HUDEP-2 (cell line): ENCODE measurements at regions not wholly inside any gene's neighbourhood (a gene's known extent, or its start where the extent isn't known, plus 50 kb on each side); places are given as distances from the start of the nearest gene placed in this dataset.

Experiments
- DNase-seq, 76 experiments: peaks; one replicate each; lab custom pipeline; 2025; ENCODE audit not compliant: unreplicated experiment in 76 of 76; lab: John Stamatoyannopoulos, UW

DNA sequence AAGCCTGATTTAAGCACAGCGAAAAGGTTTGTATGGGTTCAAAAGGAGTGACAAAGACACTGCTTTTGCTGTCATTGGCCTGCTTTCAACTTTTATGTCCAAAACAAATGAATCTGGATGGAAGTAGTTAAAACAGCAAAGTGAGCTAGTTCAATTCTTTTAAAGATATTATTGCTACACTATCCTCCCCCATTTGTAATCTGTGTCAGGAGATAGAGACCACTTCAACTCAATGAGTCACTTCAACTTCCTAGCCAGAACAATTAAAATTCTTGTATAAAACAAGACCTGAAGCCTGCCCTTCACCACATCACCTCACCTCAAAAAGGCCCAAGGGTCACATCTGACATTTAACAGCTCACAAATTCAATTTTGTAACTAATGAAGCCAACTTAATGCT is 364.1 kb upstream of the LYPLAL1 start:
- DNase-seq, result no peak

DNA sequence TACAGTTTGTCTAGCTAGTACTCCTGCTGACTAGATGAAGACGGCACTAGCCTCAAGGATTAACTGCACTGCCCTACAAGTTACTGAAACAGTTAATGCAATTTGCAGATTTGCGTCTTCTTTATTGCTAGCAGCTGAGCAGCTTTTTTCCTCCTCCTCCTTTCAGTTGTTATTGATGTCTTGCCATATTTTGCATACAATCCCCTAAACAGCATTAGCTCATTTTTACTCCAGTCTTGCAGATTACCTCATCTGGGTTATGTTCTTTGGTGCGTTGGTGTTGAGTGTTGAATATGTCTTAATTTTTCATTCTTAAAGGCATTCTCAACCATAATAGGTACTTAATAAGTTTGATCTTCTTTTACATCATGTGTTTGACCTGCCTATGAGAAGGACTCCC is 363.4 kb upstream of the LYPLAL1 start:
- no peak for DNase-seq

DNA sequence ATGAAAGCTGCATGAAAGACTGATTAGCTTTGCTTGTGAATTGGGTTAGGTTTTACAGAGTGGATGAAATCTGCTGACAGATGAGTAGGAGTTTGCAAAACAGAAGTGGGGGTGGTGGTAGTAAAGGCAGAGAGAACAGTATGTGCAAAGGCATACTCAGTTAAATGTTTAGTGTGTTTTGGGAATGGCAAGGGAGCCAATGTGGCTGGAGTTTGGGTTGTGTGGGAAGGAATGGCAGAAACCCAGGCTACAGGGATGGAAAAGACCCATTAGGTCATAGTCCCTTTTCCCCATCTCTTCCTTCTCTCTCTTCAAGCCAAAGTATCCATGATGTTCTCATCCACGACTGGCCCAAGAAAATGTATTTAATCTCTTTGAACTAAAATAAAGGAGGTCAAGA is 362.2 kb upstream of the LYPLAL1 start:
- DNase-seq, result no peak

DNA sequence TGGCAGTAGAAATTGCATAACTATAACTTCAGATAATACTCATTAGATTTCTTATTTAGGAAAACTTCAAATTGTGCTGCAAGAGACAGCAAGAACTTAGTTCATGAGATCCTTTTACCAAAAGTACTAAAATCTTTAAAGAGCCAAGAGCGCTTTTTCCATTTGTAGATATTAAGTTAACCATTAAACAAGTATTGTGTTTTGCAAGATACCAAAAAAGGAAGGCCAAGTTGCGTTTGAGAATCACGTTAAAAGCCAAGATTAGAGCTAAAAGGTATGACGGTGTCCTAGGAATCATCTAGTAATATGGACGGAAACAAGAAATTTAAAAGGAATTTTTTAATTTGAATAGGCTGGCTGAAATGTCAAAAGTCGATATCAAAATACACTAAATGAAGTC is 361.3 kb upstream of the LYPLAL1 start:
- DNase-seq, result no peak

DNA sequence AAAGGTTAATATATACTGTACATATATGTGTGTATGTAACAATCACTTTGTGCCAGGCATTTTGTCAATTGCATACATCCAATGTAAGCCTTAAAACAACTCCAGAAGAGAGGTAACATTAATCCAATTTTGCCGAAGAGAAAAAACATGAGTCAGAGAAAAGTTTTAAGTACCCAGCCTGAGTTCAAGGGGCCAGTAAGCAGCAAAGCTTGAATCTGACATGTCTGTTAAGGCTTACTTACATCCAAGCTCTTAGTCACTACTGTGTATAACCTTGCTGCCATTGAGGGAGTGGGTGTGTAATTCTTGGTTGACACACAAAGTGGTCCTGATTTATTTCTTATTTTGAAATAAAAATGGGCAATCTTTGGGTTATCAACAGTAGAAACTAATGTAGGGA is 360.4 kb upstream of the LYPLAL1 start:
- DNase-seq, result no peak

DNA sequence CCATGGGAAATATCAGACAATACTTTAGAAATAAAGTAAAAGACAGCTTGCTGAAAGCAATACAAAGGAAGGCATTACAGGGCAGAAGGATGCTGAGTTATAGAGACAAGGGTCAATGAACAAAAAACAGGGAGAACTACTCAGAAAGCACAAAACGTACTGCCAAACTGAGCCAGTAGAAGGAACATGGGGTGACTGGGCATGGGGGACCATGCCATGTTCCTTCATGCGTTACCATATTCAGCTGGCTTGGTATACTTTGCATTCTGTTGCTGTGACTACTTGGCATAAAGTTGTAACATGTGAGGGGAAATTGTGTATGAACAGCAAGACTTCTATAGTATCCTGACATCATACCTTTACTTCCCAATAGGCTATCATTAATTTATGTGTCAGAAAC is 358.6 kb upstream of the LYPLAL1 start:
- DNase-seq, result no peak

DNA sequence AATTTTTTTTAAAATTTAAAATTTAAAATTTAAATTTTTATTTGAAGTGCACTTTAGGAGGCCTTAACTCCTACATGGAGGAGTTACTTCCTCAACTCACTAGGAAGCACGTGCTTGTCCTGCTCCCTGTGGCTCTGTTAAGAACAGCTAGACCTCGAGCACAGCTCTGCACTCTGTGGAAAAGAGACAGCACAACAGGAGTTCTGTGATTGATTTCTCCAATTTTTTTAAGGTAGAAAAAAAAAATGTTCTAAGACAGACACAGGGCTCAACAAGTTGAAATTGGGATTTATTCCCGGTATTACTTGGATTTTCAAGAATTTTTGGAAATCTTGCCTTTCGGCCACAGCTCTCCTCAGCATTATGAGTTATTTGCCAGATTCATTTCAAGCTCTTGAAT is 356.6 kb upstream of the LYPLAL1 start:
- DNase-seq, result no peak

DNA sequence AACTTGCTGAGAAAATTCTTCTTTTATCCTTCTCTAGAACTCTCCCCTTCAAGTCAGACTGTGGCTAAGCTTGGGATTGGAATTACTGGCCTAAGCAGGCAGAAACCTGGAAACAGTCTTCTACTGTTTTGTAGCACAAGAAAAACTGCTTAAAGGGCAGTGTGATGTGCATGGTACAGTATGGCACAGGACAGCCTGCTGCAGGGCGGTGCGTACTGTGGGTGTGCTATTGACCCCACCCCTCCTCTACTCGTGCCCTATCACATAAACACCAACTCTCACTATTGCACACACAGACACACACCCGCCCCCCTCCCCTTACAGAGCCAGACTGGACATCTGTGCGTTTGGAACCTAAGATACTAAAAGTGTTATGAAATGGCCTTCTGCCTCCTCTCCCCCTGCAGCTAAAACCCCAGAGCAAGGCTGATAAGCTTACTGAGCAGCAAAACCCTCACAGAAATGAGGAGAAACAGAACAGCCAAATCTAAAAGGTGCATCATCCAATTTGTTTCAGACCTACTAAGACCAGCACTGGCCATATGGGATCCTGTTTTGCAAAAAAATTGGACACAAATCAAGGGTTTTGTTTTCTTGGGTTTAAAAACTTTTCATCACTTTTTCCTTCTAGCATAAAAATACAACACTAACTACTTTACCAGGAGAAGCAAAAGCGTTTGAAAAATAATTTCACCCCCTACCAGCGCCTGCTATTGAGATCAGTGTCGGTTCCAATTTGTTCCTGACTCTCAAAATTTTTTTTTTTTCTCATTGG is 355.8 kb upstream of the LYPLAL1 start:
- peak in 1 of 76 experiments; percentile 2 for DNase-seq

DNA sequence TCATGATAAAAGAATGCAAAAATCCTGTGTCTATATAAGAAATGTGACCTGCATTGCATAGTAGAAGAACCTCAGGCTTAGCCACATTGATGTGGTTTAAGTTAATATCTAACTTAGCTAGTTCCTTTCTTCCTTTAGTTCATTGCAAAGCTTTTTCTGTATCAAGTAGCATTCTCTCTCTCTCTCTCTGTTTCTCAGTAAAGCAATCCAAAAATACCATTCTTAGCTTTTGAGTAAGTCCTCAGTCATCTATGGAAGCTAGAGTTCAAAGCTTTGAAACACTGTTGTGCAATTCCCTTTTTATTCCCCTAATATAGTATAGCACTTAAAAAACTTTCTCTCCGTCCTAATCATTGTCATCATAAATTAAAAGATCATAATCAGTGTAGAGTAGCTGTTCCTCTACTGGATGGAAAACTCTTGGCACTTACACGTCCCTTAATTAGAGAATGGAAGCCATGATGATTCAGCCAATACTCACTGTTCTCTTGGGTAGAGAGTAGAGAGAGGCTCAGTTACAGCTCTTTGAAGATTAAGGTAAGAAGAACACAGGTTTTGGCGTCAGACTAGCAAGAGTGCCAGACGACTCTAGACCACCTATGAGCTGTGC is 350.3 kb upstream of the LYPLAL1 start:
- DNase-seq, result no peak

DNA sequence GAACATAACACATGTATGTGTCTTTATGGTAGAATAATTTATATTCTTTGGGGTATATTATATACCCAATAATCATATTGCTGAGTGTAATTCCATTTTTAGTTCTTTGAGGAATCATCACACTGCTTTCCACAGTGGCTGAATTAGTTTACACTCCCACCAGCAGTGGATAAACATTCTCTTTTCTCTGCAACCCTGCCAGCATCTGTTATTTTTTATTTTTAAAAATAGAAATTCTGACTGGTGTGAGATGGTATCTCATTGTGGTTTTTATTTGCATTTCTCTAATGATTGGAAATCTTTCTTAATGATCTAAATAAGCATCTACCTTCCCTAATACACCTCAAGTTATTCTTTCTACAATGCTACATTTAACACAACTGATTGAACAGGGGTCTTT is 346.2 kb upstream of the LYPLAL1 start:
- no peak for DNase-seq

DNA sequence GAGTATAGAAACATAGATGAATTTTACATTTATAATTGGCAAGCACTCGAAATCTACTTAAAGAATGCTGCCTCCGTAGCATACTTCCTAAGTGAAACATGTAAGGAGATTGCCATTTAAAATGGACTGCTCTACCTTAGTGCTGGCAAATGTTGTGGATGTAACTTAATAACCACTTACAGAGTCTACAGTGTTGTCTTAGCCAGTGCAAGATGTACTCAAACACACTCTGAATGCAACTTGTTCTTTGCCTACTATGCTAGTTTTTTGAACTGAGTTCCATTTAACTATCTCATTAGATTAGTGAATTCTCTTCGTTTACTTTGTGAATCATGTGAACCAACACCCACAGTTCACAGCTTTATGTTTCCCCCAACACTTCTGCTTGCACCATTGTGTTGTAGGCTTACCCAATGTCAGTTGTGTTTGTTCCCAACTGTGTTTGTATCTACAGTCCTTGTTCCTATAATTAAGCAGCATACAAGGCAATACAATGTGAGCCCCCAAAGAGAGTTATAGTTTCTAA is 345.5 kb upstream of the LYPLAL1 start:
- no peak for DNase-seq

DNA sequence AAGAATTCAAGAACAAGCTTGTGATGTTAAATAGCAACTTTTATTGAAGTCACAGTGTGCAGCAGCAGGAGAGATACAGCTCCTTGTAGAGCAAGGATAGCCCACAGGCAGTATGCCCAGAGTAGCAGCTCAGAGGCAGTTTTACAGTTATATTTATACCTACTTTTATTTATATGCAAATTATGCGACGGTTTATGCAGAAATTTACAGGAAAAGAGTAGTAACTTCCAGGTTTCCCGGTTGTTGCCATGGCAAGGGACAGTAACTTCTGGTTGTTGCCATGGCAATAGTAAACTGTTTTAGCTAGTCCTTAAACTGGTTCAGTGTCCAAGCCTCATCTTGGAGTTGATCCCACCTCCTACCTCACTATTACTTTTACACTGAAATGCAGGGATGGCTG is 344.6 kb upstream of the LYPLAL1 start:
- no peak for DNase-seq

DNA sequence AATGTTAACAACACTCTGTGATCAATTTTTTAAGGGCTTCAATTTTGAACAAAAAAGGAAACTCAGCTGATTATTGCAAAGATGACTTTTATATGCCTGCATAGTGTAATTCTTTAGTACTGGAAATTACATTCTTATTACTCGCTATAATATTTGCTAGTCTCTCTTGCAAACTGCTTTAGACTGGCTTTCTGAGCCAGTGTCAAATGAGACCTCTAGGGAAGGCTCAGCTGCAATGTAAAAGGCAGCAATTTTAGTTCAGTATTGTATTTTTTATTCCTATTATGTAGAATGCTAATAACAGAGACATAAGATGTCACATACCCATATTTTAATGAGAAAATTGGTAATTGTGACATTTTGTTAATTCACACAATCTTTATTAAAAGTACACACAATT is 338.1 kb upstream of the LYPLAL1 start:
- DNase-seq, result no peak

DNA sequence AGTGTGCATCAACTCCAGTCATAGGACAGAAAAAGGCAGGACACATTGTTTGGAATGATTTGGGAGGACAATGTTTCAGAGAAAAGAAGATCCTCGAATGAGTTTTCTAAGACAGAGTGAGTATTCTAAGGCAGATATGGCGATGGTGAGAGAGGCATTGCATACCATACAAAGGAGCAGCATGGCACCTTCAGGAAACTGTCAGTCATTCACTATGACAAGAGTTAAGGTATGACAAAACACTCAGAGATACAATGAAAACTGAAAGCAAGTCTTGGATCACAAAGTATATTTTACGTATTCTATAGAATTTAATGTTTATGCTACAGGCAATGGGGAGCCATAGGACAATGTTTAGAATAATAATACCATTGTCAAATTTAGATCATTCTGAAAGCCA is 337.4 kb upstream of the LYPLAL1 start:
- DNase-seq, result no peak

DNA sequence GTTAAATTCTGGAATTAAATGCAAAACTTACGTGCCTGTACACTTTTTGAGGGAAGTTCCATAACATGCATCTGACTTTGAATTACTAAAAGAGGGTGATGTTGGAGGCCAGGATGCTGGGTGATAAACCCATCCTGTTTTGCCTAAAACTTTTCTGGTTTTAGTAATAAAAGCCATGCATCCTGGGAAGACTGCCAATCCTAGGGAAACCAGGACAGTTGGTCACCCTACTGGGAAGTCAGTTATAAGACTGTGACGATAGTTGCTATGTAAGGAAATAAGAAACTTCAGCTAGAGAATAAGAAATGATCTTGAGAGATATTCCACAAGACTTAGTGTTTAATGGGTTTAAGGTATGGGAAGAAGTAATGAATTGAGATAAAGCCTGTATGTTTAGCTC is 336.6 kb upstream of the LYPLAL1 start:
- DNase-seq, result no peak

DNA sequence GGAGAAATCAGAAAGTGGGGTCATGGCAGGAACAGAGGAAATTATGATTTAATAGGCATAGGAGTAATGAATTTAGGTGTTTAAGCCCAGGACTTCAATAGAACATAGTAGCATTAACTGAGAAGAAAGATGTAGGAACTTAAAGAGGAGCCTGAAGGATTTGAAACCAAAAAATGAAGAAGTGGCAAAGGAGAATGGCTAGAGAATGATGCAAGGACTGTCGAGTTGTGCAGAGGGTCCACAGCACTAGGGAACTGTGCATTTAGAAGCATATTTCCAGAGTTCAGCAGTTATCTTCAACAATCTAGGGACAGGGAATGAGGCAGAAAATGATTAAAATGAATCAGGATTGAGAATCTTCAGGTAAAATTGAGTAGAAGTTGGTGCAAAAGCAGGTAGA is 328.1 kb upstream of the LYPLAL1 start:
- DNase-seq, result no peak

DNA sequence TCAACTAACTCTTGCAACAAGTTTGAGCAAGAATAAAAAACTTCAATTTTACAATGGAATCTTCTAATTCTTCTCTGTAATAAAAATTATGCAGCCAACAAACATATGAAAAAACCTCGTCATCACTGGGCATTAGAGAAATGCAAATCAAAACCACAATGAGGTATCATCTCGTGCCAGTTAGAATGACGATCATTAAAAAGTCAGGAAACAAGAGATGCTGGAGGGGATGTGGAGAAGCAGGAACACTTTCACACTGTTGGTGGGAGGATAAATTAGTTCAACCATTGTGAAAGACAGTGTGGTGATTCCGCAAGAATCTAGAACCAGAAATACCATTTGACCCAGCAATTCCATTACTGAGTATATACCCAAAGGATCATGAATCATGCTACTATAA is 327.5 kb upstream of the LYPLAL1 start:
- no peak for DNase-seq

DNA sequence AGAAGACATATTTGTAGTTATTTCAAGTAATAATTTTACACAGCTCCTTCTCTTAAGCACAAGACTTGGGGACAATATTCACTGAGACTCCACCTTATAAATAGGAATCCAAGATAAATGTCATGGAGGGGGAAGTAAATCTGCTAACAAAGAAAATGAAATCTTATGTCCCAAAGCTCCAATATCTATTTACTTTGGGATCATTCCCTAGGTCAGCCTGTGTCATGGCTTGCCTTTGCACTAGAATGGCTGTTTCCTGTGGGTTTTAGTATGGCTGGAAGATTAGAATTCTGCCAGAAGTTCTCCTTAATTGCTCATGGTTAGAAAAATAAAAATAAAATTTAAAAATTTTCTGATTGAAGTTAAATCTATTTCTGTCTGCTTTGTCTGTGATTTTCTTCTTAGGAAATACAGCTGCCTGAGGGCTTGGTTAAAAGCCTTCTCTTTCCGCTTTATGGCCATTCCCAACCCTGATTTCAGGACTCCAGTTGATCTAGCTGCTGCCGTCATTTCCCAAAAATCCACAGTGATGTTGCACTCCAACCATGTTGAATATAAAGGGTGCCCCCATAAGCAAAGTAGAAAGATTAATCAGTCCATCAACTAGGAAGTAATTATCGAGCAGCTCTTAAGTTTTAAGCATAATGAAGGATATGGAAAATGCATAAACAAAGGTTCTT is 326.4 kb upstream of the LYPLAL1 start:
- DNase-seq, result no peak

DNA sequence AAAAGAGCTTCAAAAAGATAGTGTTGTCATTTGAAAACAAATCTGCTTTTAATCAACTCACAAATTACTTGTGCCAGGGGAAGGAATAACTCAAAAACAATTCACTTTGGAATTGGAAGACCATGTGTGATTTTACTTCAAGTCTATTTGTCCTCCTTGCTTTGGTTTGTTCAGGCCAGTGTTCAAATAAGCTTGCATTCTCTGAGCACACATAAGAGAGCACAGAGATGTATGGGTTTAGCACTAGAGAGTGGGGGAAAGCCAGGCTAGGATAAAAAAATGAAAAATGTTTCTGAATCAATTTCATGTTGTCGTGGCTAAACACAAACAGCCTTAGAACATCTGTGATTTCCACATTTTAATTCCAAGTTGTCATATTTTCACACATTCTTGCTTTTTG is 325.7 kb upstream of the LYPLAL1 start:
- DNase-seq, result no peak

DNA sequence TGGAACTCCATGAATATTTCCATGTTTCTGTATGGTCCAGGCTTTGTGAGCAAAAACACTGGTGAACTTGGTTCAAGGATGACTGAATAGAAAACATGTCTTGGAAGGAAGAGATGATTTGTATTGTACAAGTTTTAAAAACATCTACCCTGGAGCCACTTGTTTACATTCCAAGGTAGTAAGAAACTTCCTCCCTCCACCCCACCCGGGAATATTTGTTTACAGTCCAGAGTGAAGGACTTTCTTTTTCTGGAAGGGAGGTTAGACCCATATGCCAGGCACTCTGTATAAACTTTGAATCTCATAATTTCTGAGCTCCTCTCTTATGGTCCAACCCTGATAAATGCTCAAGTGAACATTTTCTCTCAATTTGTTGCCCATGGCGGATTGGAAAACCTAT is 323.3 kb upstream of the LYPLAL1 start:
- DNase-seq, result no peak

DNA sequence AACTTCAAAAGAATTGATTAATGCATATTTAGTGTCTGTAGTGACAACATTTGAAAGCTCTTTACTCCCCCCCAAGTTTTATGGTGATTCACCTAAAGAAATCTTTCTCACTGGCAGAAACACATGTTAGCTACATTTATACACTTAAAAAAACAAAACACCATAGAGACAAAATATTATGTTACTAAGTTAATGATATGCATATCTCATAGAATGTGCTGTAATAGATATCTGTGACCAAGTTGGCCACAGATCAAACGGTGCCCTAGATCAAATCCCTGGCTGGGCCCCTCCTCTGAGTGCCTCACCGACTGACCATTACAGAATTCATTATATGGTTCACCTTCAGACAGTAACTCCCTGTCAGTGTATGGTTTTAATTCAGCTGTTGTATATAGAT is 322.1 kb upstream of the LYPLAL1 start:
- DNase-seq, result no peak

DNA sequence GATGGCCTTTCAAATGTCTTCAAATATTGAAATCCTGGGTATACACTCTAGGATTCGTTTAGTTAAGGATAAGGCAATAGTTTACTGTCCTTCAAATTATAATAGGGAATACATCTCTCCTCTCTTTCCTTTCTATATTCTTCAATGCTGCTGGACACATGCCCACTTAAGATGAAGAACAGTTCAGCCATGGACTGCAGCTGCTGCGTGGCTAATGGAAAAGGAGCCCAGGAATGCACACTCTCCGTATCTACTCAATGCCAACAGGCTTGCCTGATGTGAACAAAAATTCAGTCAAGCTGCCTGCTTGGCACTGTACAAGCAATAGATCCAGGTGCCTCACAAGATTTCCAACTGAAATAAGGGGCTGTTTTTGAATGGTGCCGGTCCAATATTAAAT is 321.2 kb upstream of the LYPLAL1 start:
- no peak for DNase-seq
